HEK293 (cell line): ENCODE measurements at regions not wholly inside any gene's neighbourhood (a gene's known extent, or its start where the extent isn't known, plus 50 kb on each side); places are given as distances from the start of the nearest gene placed in this dataset.

Experiments used
- CTCF ChIA-PET: fragments of 350-600 bp; formaldehyde crosslinking; extraction: SDS; loops from one replicate; lab custom pipeline; 2021; ENCODE audit warnings: antibody characterized with exemption; lab: Yijun Ruan, JAX
- POLR2A ChIA-PET: fragments of 300-600 bp; formaldehyde crosslinking; extraction: SDS; loops from one replicate; lab custom pipeline; 2020; ENCODE audit warnings: antibody characterized with exemption, inconsistent platforms; lab: Yijun Ruan, JAX
- H3K27ac ChIP-seq: fragments of 200-500 bp; sonication (Bioruptor generic); 2 replicates; pipeline ENCODE4 v1.5.1; 2014; ENCODE audit warnings: low read depth, low read length, control low read depth, inconsistent platforms; ENCODE audit errors: extremely low read depth
- H3K36me3 ChIP-seq, 2 experiments: fragments of 200-500 bp in 1 of 2; sonication (Bioruptor generic) in 1 of 2; 1 replicate in 1 of 2; 2 replicates in 1 of 2; pipeline ENCODE4 v1.5.1; 2014 to 2017; ENCODE audit warnings: inconsistent platforms in 2 of 2, low read length in 2 of 2; ENCODE audit not compliant: control insufficient read depth in 2 of 2, insufficient read depth in 1 of 2
- H3K4me1 ChIP-seq: fragments of 200-500 bp; sonication (Bioruptor generic); 2 replicates; pipeline ENCODE4 v1.5.1; 2014; ENCODE audit warnings: mild to moderate bottlenecking, low read length, inconsistent platforms; ENCODE audit not compliant: control insufficient read depth, insufficient read depth
- H3K4me3 ChIP-seq: 2 replicates; pipeline ENCODE4 v1.5.1; 2011; ENCODE audit warnings: low read depth, mild to moderate bottlenecking, control low read depth, low read length, moderate library complexity
- H3K9me3 ChIP-seq: fragments of 200-500 bp; sonication (Bioruptor generic); 2 replicates; pipeline ENCODE4 v1.5.1; 2014; ENCODE audit warnings: low read depth, low read length, inconsistent platforms; ENCODE audit not compliant: control insufficient read depth, insufficient read depth
- HOXA7 ChIP-seq: sonication (generic); formaldehyde crosslinking; IDR thresholded peaks from 2 replicates; pipeline ENCODE4 v1.8.1; 2022; ENCODE audit warnings: missing genetic modification reagents, borderline replicate concordance
- HOXC10 ChIP-seq: sonication (generic); formaldehyde crosslinking; IDR thresholded peaks from 2 replicates; pipeline ENCODE4 v1.8.1; 2023; ENCODE audit warnings: mild to moderate bottlenecking, missing genetic modification reagents
- HOXD13 ChIP-seq: sonication (generic); formaldehyde crosslinking; IDR thresholded peaks from 2 replicates; pipeline ENCODE4 v1.8.0; 2022; ENCODE audit warnings: missing genetic modification reagents, borderline replicate concordance
- KLF9 ChIP-seq: fragments of 450-650 bp; formaldehyde crosslinking; IDR thresholded peaks from 2 replicates; pipeline ENCODE4 v1.5.1; 2016; ENCODE audit warnings: missing biosample characterization, missing genetic modification characterization, low read depth
- SCRT1 ChIP-seq: fragments of 450-650 bp; formaldehyde crosslinking; IDR thresholded peaks from 2 replicates; pipeline ENCODE4 v1.5.1; 2016; ENCODE audit warnings: missing biosample characterization, missing genetic modification characterization, borderline replicate concordance
- TSHZ1 ChIP-seq: fragments of 450-650 bp; formaldehyde crosslinking; IDR thresholded peaks from 2 replicates; pipeline ENCODE4 v1.5.1; 2016; ENCODE audit warnings: missing biosample characterization, missing genetic modification characterization, borderline replicate concordance
- ZBTB17 ChIP-seq: fragments of 450-650 bp; formaldehyde crosslinking; IDR thresholded peaks from 2 replicates; pipeline ENCODE4 v1.5.1; 2016; ENCODE audit warnings: missing biosample characterization, missing genetic modification characterization
- ZBTB26 ChIP-seq: fragments of 450-650 bp; formaldehyde crosslinking; optimal IDR thresholded peaks from 2 replicates; pipeline ENCODE3; 2016; ENCODE audit warnings: missing biosample characterization, mild to moderate bottlenecking, missing genetic modification characterization
- ZBTB48 ChIP-seq: fragments of 450-650 bp; formaldehyde crosslinking; IDR thresholded peaks from 2 replicates; pipeline ENCODE4 v1.5.1; 2016; ENCODE audit warnings: missing biosample characterization, missing genetic modification characterization
- ZNF223 ChIP-seq: fragments of 450-650 bp; formaldehyde crosslinking; IDR thresholded peaks from 2 replicates; pipeline ENCODE4 v1.5.1; 2016; ENCODE audit warnings: missing biosample characterization, missing genetic modification characterization
- ZNF274 ChIP-seq, 2 experiments: fragments of 200-500 bp in 1 of 2; fragments of 450-650 bp in 1 of 2; sonication (Bioruptor generic) in 1 of 2; formaldehyde crosslinking in 1 of 2; IDR thresholded peaks; 2 replicates each; pipeline versions ENCODE4 v1.5.1 to v1.6.1; 2014 to 2016; ENCODE audit warnings: borderline replicate concordance in 1 of 2, inconsistent platforms in 1 of 2, low read length in 1 of 2, missing biosample characterization in 1 of 2, missing genetic modification characterization in 1 of 2
- ZNF280D ChIP-seq: fragments of 450-650 bp; formaldehyde crosslinking; IDR thresholded peaks from 2 replicates; pipeline ENCODE4 v1.5.1; 2016; ENCODE audit warnings: missing biosample characterization, missing genetic modification characterization
- ZNF292 ChIP-seq: fragments of 450-650 bp; formaldehyde crosslinking; IDR thresholded peaks from 2 replicates; pipeline ENCODE4 v1.5.1; 2016; ENCODE audit warnings: low read depth, missing biosample characterization, missing genetic modification characterization, borderline replicate concordance
- ZNF354C ChIP-seq: fragments of 450-650 bp; formaldehyde crosslinking; IDR thresholded peaks from 2 replicates; pipeline ENCODE4 v1.5.1; 2016; ENCODE audit warnings: missing biosample characterization, missing genetic modification characterization, low read depth, borderline replicate concordance
- ZNF394 ChIP-seq: fragments of 450-650 bp; formaldehyde crosslinking; IDR thresholded peaks from 2 replicates; pipeline ENCODE4 v1.5.1; 2016; ENCODE audit warnings: missing biosample characterization, missing genetic modification characterization, mild to moderate bottlenecking, moderate library complexity, borderline replicate concordance
- ZNF514 ChIP-seq: fragments of 450-650 bp; formaldehyde crosslinking; IDR thresholded peaks from 2 replicates; pipeline ENCODE4 v1.5.1; 2016; ENCODE audit warnings: missing biosample characterization, missing genetic modification characterization
- ZNF580 ChIP-seq: fragments of 450-650 bp; formaldehyde crosslinking; IDR thresholded peaks from 2 replicates; pipeline ENCODE4 v1.5.1; 2016; ENCODE audit warnings: missing biosample characterization, missing genetic modification characterization
- ZNF621 ChIP-seq: fragments of 450-650 bp; formaldehyde crosslinking; IDR thresholded peaks from 2 replicates; pipeline ENCODE4 v1.5.1; 2017; ENCODE audit warnings: missing biosample characterization, missing genetic modification characterization
- ZNF76 ChIP-seq: fragments of 450-650 bp; formaldehyde crosslinking; IDR thresholded peaks from 2 replicates; pipeline ENCODE4; 2016; ENCODE audit warnings: low read depth, missing biosample characterization, missing genetic modification characterization, borderline replicate concordance

GRCh38 chr18:47500930-47501329 lies 249.5 kb upstream of the SKOR2 start:
- ChIA-PET POLR2A (no interaction called here), CTCF (no interaction called here)
- H3K4me1 ChIP-seq: no peaks in the 10 kb centered on the region
- no peaks in the 10 kb centered on the region for H3K9me3 ChIP-seq
- no peak for TF ChIP-seq ZNF621 (tag by site-specific recombination)
- no peak for TF ChIP-seq HOXC10 (CRISPR knock-in tag)
- no peak for TF ChIP-seq ZNF514 (tag by site-specific recombination)
- TF ChIP-seq ZNF274 (IDR thresholded peaks at IDR 0.05; ENCODE audit: low read length): no peak
- no peak for TF ChIP-seq ZNF274 (tag by site-specific recombination; IDR thresholded peaks at IDR 0.05; ENCODE audit: borderline replicate concordance)
- no peak for TF ChIP-seq ZNF223 (tag by site-specific recombination)
- no peak for TF ChIP-seq ZNF280D (tag by site-specific recombination)
- TF ChIP-seq TSHZ1 (tag by site-specific recombination): no peak
- no peak for TF ChIP-seq ZNF76 (tag by site-specific recombination)
- no peak overlapping the region for H3K4me3 ChIP-seq
- no peaks in the 10 kb centered on the region for H3K36me3 ChIP-seq
- no peak overlapping the region for H3K27ac ChIP-seq

- Histone ChIP-seq H3K9me3 (no peaks in the 10 kb centered on the region), H3K27ac (no peak overlapping the region)
- POLR2A ChIA-PET: no interaction called here
- CTCF ChIA-PET: no interaction called here
- TF ChIP-seq KLF9 (tag by site-specific recombination) (no peak), HOXA7 (CRISPR knock-in tag) (no peak), HOXD13 (CRISPR knock-in tag) (no peak), ZNF354C (tag by site-specific recombination) (no peak), SCRT1 (tag by site-specific recombination) (no peak), ZBTB17 (tag by site-specific recombination) (no peak), ZBTB26 (tag by site-specific recombination) (no peak), ZNF580 (tag by site-specific recombination) (no peak), ZBTB48 (tag by site-specific recombination) (no peak), ZNF394 (tag by site-specific recombination) (no peak), ZNF292 (no peak)
- TF ChIP-seq, all 188 proteins: peak for 0
- no peaks in the 10 kb centered on the region for H3K36me3 ChIP-seq
- H3K4me3 ChIP-seq: no peak overlapping the region
- H3K4me1 ChIP-seq: no peaks in the 10 kb centered on the region
These were observed 241.2 kb upstream of the SKOR2 start for GRCh38 chr18:47492691-47493090.
